Immature natural killer cell (primary cell): ENCODE measurements at regions not wholly inside any gene's neighbourhood (a gene's known extent, or its start where the extent isn't known, plus 50 kb on each side); places are given as distances from the start of the nearest gene placed in this dataset.
"Not testable (repeated sequence)": the region's sequence is repeated elsewhere in the genome, so short reads cannot be mapped to it uniquely, and the experiment has no call there.

Experiments used
- DNase-seq, 3 donors: peaks; one replicate each; pipeline ENCODE4 v3.0.0; 2022; ENCODE audit warnings: mixed read lengths in 1 of 3
- H3K27ac Mint-ChIP-seq, 6 donors: one replicate each; pipeline ENCODE4 v1.8.0; 2020; ENCODE audit warnings: mixed read lengths in 6 of 6, mild to moderate bottlenecking in 5 of 6, inconsistent platforms in 4 of 6, moderate library complexity in 3 of 6
- H3K27me3 Mint-ChIP-seq, 3 donors: one replicate each; pipeline ENCODE4 v1.8.0; 2020 to 2021; ENCODE audit warnings: low read depth in 3 of 3, mild to moderate bottlenecking in 3 of 3, mixed read lengths in 3 of 3, moderate library complexity in 3 of 3, inconsistent platforms in 1 of 3
- H3K36me3 Mint-ChIP-seq, 3 donors: one replicate each; pipeline ENCODE4 v1.8.0; 2020; ENCODE audit warnings: mixed read lengths in 3 of 3, inconsistent platforms in 2 of 3, mild to moderate bottlenecking in 2 of 3
- H3K4me1 Mint-ChIP-seq, 2 donors: one replicate each; pipeline ENCODE4 v1.8.0; 2020; ENCODE audit warnings: inconsistent platforms in 2 of 2, mild to moderate bottlenecking in 2 of 2, mixed read lengths in 2 of 2, moderate library complexity in 1 of 2
- H3K4me3 Mint-ChIP-seq, 5 donors: one replicate each; pipeline ENCODE4 v1.8.0; 2020; ENCODE audit warnings: mild to moderate bottlenecking in 5 of 5, mixed read lengths in 5 of 5, inconsistent platforms in 3 of 5, moderate library complexity in 3 of 5
- H3K9me3 Mint-ChIP-seq, 6 donors: one replicate each; pipeline ENCODE4 v1.8.0; 2020; ENCODE audit warnings: mild to moderate bottlenecking in 6 of 6, mixed read lengths in 6 of 6, inconsistent platforms in 4 of 6, moderate library complexity in 3 of 6

DNA sequence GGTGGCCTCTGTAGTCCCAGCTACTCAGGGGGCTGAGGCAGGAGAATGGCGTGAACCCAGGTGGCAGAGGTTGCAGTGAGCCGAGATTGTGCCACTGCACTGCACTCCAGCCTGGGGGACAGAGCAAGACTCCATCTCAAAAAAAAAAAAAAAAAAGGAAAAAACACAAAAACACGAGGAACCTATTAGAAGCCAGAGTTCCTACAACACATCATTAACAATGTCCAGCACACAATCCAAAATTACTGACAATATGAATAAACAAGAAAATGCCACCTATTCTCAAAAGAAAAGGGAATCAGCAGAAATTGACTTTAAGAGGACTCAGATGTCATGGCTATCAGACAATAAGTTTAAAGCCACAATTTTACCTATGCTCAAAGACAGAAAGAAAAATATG is 57.3 kb upstream of the HS3ST3A1 start:
- H3K9me3 Mint-ChIP-seq, DNase-seq, H3K27ac Mint-ChIP-seq, H3K36me3 Mint-ChIP-seq, H3K27me3 Mint-ChIP-seq, H3K4me3 Mint-ChIP-seq, H3K4me1 Mint-ChIP-seq: not testable (repeated sequence)

DNA sequence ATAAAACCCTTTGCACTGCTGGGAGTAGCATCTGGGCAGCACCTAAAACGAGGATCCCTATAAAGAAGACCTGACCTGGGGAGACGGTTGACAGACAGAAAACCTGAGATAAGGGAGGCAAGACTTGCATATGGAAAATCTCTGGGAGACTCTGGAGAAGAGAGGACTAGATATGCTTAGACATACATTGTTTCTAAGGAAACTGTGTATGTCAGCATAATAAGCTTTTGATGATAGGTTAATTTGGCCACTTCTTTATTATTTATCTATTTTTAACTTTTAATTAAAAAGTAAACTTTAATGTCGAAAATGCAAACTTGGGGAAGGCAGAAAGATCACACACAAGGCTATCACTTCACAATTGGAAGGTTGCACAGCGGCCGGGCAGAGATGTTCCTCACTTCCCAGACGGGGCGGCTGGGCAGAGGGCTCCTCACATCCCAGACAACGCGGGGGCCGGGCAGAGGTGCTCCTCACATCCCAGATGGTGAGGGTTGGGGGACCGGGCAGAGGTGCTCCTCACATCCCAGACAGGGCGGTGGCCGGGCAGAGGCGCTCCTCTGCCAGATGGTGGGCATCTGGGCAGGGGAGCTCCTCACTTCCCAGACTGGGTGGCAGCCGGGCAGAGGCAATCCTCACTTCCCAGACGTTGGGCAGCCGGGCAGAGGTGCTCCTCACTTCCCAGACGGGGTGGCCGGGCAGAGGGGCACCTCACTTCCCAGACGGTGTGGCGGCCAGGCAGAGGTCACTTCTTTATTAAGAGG is 64.3 kb upstream of the HS3ST3A1 start:
- peaks cover 0 to 8% (median 4%) of the 10 kb centered on the region in 3 donors for H3K36me3 Mint-ChIP-seq
- H3K27ac Mint-ChIP-seq: no peak overlapping the region
- peaks cover 10 to 23% (median 14%) of the 10 kb centered on the region in 6 donors for H3K9me3 Mint-ChIP-seq
- no peak for DNase-seq
- H3K27me3 Mint-ChIP-seq: peaks cover 0 to 5% (median 3%) of the 10 kb centered on the region in 3 donors
- H3K4me1 Mint-ChIP-seq: no peaks in the 10 kb centered on the region
- no peak overlapping the region for H3K4me3 Mint-ChIP-seq

DNA sequence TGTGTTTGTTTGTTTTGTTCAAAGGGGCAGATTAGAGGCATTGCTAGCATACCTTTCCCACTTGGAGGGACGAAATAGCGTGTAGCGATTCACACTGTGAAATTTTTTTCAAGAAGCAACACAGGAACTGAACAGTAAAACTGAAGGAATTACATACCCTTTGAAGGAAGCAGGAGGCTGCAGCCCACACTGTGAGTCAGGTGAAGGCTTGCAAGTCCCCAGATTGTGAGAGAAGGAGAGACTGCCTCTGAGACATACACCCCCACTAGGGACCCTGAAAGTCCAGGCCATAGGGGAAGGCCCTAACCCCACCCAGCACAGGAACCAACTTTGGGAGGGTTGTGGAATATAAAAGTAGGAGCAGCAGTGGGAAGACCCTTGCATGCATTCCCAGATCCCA is 69.6 kb upstream of the HS3ST3A1 start:
- Mint-ChIP-seq H3K4me1 (no peaks in the 10 kb centered on the region), H3K4me3 (no peak overlapping the region), H3K9me3 (peaks cover 10 to 23% (median 14%) of the 10 kb centered on the region in 6 donors), H3K36me3 (peaks cover 0 to 8% (median 4%) of the 10 kb centered on the region in 3 donors), H3K27me3 (peaks cover 0 to 10% (median 5%) of the 10 kb centered on the region in 3 donors), H3K27ac (no peak overlapping the region)
- DNase-seq: no peak

DNA sequence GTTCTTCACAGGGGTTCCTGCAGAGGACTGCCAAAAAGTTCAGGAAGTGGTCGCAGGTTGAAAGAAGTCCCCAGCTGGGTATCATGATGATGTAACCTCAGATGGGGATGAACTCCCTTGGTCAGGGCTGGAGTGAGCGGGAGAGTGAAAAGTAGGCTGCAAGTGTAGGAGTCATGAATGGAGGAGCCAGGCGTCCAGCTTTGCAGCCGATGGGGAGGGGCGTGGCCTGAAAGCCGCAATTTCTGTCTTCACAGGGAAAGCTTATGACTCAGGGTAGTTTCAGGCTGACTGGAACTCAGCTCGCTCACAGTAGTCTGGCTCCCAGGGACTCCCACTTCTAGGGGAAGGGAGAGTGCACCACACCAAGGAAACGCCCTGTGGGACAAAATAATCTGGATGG is 70.0 kb upstream of the HS3ST3A1 start:
- Mint-ChIP-seq H3K27ac (no peak overlapping the region), H3K4me1 (no peaks in the 10 kb centered on the region), H3K27me3 (peaks cover 0 to 10% (median 5%) of the 10 kb centered on the region in 3 donors), H3K4me3 (no peak overlapping the region), H3K9me3 (peaks cover 10 to 23% (median 14%) of the 10 kb centered on the region in 6 donors), H3K36me3 (peaks cover 0 to 8% (median 4%) of the 10 kb centered on the region in 3 donors)
- DNase-seq: no peak

DNA sequence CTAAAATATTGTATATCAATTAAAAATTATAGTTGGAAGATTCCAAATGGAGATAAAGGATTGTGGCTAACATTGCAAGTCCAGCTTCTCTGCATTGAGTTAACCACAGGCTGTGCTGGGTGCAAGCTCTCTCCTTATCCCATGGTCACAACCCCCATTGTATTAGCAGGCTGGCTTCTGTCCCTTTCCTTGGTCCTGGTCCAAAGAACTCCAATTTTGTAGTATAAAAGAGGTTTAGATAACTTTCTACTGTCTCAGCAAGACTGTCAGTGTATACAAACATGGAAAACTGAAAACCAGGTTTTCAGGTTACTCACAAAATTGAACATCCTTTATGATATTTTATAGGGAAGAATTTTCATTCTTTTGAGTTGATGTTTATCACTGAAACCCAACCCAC is 76.6 kb upstream of the HS3ST3A1 start:
- peaks cover 0 to 9% (median 7%) of the 10 kb centered on the region in 3 donors for H3K27me3 Mint-ChIP-seq
- H3K9me3 Mint-ChIP-seq: no peaks in the 10 kb centered on the region
- DNase-seq: no peak
- H3K4me1 Mint-ChIP-seq: no peaks in the 10 kb centered on the region
- no peak overlapping the region for H3K27ac Mint-ChIP-seq
- no peaks in the 10 kb centered on the region for H3K36me3 Mint-ChIP-seq
- H3K4me3 Mint-ChIP-seq: no peak overlapping the region

DNA sequence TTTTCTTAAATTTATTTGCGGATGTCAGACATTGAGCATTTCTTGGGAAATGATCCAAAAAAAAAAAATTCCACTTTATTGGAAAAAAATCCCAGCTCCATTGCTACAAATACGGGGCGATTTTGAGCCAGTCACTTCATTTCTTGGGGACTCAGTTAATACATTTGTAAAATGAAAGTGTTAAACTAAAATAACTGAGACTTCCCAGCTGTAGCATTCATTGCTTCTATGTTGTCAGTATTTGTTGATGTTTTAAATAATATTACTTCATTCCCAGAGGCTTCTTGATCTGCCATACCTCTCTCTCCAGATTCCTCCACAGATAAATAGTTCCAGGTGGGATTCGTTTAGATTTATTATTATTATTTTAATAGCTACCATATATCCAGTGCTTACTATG is 77.1 kb upstream of the HS3ST3A1 start:
- Mint-ChIP-seq H3K4me3 (no peak overlapping the region), H3K27ac (no peak overlapping the region), H3K4me1 (no peaks in the 10 kb centered on the region), H3K36me3 (no peaks in the 10 kb centered on the region), H3K9me3 (peaks cover 0 to 3% (median 0%) of the 10 kb centered on the region in 6 donors), H3K27me3 (peaks cover 0 to 10% (median 5%) of the 10 kb centered on the region in 3 donors)
- no peak for DNase-seq

DNA sequence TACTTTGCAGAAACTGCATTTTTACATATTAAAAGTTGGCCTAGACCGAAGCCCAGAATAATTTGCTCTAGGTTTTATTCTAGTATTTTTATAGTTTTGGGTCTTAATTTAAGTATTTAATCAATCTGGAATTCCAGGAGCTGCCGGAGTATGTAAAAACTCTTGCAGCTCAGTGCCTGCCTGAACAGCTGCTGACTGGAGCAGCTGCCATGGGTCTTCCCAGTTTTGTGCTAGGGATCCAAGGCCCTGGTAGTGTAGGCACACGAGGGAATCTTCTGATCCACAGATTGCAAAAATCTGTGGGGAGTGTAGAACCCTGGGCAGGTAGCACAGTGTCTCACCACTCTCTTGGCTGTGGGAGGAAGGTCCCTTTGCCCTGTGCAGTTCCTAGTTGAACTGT is 87.0 kb upstream of the HS3ST3A1 start:
- H3K27me3 Mint-ChIP-seq: peaks cover 0 to 15% (median 6%) of the 10 kb centered on the region in 3 donors
- H3K27ac Mint-ChIP-seq: no peak overlapping the region
- H3K4me3 Mint-ChIP-seq: no peak overlapping the region
- no peaks in the 10 kb centered on the region for H3K36me3 Mint-ChIP-seq
- no peak for DNase-seq
- H3K9me3 Mint-ChIP-seq: peaks cover 0 to 7% (median 3%) of the 10 kb centered on the region in 6 donors
- H3K4me1 Mint-ChIP-seq: no peaks in the 10 kb centered on the region

DNA sequence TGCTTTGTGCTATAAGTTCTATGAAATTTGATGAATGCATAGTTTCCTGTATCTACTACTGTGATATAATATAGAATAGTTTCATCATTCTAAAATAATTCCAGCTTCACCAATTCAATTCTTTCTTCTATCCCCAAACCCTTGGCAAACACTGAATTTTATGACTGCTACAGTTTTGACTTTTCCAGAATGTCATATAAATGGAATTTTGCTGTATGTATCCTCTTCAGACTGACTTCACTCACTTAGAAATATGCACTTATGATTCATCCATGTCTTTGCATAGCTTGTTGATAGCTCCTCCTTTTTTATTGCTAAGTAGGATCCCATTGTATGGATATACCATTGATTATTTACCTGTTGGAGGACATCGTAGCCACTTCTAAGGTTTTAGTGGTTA is 89.1 kb upstream of the HS3ST3A1 start:
- H3K4me3 Mint-ChIP-seq: no peak overlapping the region

DNA sequence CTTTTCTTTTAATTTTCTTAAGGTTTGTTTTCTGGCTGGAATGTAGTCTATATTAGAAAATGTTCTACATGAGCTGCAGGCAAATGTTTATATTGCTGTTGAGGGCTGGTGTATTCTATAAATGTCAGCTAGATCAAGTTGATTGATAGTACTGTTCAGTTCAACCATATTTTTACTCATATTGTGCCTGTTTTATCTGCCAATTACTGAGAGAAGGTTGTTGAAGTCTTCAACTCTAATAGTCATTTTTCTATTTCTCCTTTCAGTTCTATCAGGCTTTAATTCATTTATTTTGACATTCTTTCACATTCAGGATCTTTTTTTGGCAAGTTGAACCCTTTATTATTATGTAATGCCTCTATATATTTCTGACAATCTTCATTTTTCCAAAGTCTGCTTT is 93.2 kb upstream of the HS3ST3A1 start:
- Mint-ChIP-seq H3K4me1 (no peaks in the 10 kb centered on the region), H3K27me3 (peaks cover 2 to 9% (median 5%) of the 10 kb centered on the region in 3 donors), H3K27ac (no peak overlapping the region)

More for the DNA sequence above, 89.1 kb upstream of the HS3ST3A1 start:
- peaks cover 0 to 10% (median 6%) of the 10 kb centered on the region in 3 donors for H3K27me3 Mint-ChIP-seq
- peaks cover 0 to 3% (median 0%) of the 10 kb centered on the region in 6 donors for H3K9me3 Mint-ChIP-seq
- H3K4me1 Mint-ChIP-seq: no peaks in the 10 kb centered on the region
- H3K27ac Mint-ChIP-seq: no peak overlapping the region
- H3K36me3 Mint-ChIP-seq: no peaks in the 10 kb centered on the region
- DNase-seq: no peak

DNA sequence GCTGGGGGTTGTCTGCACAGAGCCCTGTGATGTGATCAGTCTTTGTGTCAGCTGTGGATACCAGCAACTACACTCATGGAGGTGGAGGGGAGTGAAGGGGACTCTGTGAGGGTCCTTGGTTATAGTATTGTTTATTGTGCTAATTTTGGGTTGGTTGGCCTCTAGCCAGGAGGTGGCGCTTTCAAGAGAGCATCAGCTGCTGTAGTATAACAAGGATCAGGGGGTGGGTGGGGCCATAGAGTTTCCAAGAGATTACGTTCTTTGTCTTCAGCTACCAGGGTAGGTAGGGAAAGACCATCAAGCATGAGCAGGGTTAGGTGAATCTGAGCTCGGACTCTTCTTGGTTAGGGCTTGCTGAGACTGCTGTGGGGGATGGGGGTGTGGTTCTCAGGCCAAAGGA is 97.1 kb upstream of the HS3ST3A1 start:
- Mint-ChIP-seq H3K27me3 (peaks cover 2 to 8% (median 4%) of the 10 kb centered on the region in 3 donors), H3K36me3 (peaks cover 0 to 3% (median 0%) of the 10 kb centered on the region in 3 donors), H3K9me3 (peaks cover 0 to 2% (median 0%) of the 10 kb centered on the region in 6 donors), H3K27ac (no peak overlapping the region), H3K4me1 (no peaks in the 10 kb centered on the region), H3K4me3 (no peak overlapping the region)
- no peak for DNase-seq

More for the DNA sequence above, 93.2 kb upstream of the HS3ST3A1 start:
- DNase-seq: no peak
- H3K36me3 Mint-ChIP-seq: peaks cover 0 to 1% (median 0%) of the 10 kb centered on the region in 3 donors
- H3K9me3 Mint-ChIP-seq: peaks cover 0 to 2% (median 0%) of the 10 kb centered on the region in 6 donors
- H3K4me3 Mint-ChIP-seq: no peak overlapping the region

DNA sequence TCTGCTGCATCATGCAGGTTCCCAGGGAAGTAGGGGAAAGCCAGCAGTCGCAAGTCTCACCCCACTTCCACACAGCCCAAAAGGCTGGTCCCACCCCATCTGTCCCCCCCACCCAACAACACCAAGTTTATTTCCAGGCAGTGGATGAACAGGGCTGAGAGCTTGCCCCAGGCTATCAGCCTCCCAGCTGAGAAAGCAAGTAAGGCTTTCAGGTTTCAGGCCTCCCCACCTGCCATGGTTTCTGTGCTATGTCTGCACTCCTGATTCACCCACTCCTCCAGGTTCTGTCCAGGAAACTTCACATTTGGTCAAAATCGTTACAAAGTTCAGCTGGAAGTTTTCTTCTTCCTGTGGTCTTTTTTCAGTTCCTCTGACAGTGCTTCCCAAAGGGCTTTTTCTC is 97.5 kb upstream of the HS3ST3A1 start:
- peaks cover 3 to 9% (median 8%) of the 10 kb centered on the region in 3 donors for H3K27me3 Mint-ChIP-seq
- H3K27ac Mint-ChIP-seq: no peak overlapping the region
- no peaks in the 10 kb centered on the region for H3K4me1 Mint-ChIP-seq
- H3K4me3 Mint-ChIP-seq: no peak overlapping the region
- peaks cover 0 to 2% (median 0%) of the 10 kb centered on the region in 6 donors for H3K9me3 Mint-ChIP-seq
- peaks cover 0 to 3% (median 0%) of the 10 kb centered on the region in 3 donors for H3K36me3 Mint-ChIP-seq
- no peak for DNase-seq

DNA sequence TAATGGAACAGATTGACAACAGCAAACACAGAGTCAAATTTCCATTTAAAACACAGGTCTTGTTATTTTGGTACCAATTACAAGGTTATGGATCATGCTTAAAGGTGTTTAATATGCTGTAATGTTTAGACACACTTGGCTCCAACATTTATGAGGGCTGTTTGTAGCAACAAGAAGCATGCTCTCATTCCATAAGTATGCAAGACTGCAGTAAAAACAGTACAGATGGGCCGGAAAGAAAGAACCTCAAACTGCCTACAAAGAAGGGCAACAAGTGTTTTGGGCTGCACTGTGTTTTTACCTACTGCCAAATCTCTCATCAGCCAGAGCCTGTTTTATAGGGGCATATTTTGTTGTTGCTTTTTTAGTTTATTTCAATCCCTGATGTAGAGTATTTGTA is 100.5 kb upstream of the HS3ST3A1 start:
- H3K4me1 Mint-ChIP-seq: no peaks in the 10 kb centered on the region
- no peak overlapping the region for H3K27ac Mint-ChIP-seq
- H3K27me3 Mint-ChIP-seq: peaks cover 3 to 12% (median 9%) of the 10 kb centered on the region in 3 donors
- H3K36me3 Mint-ChIP-seq: peaks cover 0 to 3% (median 0%) of the 10 kb centered on the region in 3 donors
- DNase-seq: no peak
- no peak overlapping the region for H3K4me3 Mint-ChIP-seq
- peaks cover 0 to 2% (median 0%) of the 10 kb centered on the region in 6 donors for H3K9me3 Mint-ChIP-seq

DNA sequence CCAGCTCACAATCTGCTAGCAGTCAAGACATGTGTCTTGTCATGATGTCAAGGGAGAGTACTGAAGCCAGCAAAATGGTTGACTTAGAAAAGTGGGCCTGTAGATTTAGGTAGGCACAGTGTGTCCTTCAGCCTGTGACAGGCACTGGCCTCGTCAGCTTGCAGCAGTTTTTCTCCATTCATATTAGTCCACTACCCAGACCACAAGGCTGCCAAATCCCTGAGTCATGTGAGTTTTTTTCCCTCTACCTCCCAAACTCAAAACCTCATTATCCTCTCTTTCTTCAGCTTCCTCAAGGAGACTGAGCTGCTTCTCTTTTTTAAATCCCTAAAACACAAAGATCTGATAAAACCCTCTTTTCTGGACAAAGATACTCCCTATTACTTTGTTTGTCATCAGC is 102.6 kb upstream of the HS3ST3A1 start:
- H3K27me3 Mint-ChIP-seq: peaks cover 2 to 8% (median 6%) of the 10 kb centered on the region in 3 donors
- H3K27ac Mint-ChIP-seq: no peak overlapping the region
- peaks cover 0 to 2% (median 0%) of the 10 kb centered on the region in 6 donors for H3K9me3 Mint-ChIP-seq
- no peak overlapping the region for H3K4me3 Mint-ChIP-seq
- DNase-seq: no peak
- no peaks in the 10 kb centered on the region for H3K4me1 Mint-ChIP-seq
- H3K36me3 Mint-ChIP-seq: peaks cover 0 to 3% (median 3%) of the 10 kb centered on the region in 3 donors

DNA sequence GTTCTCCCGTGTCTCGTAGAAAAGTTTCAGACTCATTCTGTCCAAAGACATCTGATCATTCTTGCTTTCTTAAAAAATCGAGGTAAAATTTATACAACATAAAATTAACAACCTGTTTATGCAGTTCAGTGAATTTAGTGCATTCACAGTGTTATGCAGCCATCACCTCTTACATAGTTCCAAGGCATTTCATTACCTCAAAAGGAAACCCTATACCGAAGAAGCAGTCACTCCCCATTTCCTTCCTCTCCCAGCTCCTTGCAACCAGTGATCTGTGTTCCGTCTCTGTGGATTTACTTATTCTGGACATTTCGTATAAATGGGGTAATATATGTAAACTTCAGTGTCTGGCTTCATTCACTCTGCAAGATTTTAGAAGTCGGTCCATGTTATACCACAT is 103.5 kb upstream of the HS3ST3A1 start:
- no peaks in the 10 kb centered on the region for H3K9me3 Mint-ChIP-seq
- no peak for DNase-seq
- H3K36me3 Mint-ChIP-seq: peaks cover 0 to 3% (median 0%) of the 10 kb centered on the region in 3 donors
- no peaks in the 10 kb centered on the region for H3K4me1 Mint-ChIP-seq
- H3K27me3 Mint-ChIP-seq: peaks cover 2 to 8% (median 5%) of the 10 kb centered on the region in 3 donors
- no peak overlapping the region for H3K4me3 Mint-ChIP-seq
- no peak overlapping the region for H3K27ac Mint-ChIP-seq
